ENCODE measurements at regions not wholly inside any gene's neighbourhood (a gene's known extent, or its start where the extent isn't known, plus 50 kb on each side); places are given as distances from the start of the nearest gene placed in this dataset.

DNA sequence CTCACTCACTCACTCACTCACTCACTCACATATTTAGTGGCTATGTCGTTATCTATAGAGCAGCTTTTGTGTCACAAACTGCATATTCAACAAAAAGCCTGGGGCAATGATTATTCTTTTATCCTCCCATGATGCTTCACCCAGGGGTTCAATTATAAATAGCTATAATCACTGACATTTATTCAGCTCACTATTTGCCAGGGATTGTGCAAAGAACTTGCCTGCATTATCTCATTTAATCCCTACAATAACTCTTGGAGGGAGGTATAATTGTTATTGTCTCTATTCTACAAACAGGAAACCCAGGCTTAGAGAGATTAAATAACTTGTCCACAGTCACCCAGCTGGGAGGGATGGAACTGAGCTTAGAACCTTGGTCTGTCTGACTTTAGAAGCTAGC is 298.0 kb upstream of the MSX2 start:
- FAIRE-seq = no peak
- intact Hi-C loops (cut with micrococcal nuclease; ENCODE audit: unreplicated experiment) = no loop called here
- Histone ChIP-seq H3K79me2 (ENCODE audit: control insufficient read depth, insufficient read depth, low read length) (no peaks in the 10 kb centered on the region), H3K4me3 (no peak overlapping the region), H3K4me1 (ENCODE audit: control insufficient read depth, insufficient read depth, low read length) (no peaks in the 10 kb centered on the region), H3K9ac (ENCODE audit: control insufficient read depth, insufficient read depth, low read length) (no peak overlapping the region), H3K36me3 (ENCODE audit: control insufficient read depth in 2 of 2, insufficient read depth in 2 of 2, low read length in 1 of 2) (no peaks in the 10 kb centered on the region), H3K27me3 (replicated peaks in 1 of 2; ENCODE audit: control insufficient read depth in 2 of 2, insufficient read depth in 2 of 2, low read length in 1 of 2) (peaks cover 0 to 5% of the 10 kb centered on the region in 2 experiments; a peak in 2 of 4 replicates), H2AFZ (ENCODE audit: control insufficient read depth, low read depth, low read length) (no peak overlapping the region), H3K9me3 (replicated peaks; ENCODE audit: control insufficient read depth, insufficient read depth, low read length) (no peaks in the 10 kb centered on the region; the same call in 2 of the 3 replicates), H3K4me2 (ENCODE audit: control insufficient read depth, insufficient read depth) (no peak overlapping the region), H3K27ac (ENCODE audit: control insufficient read depth, insufficient read depth) (no peak overlapping the region), H4K20me1 (ENCODE audit: control insufficient read depth, insufficient read depth) (no peaks in the 10 kb centered on the region)
- ChIA-PET POLR2A (no interaction called here), SMC1A (ENCODE audit: uncharacterized antibody, unreplicated experiment) (no interaction called here), RAD21 (ENCODE audit: unreplicated experiment) (no interaction called here), CTCF (no interaction called here)
- in situ Hi-C loops (cut with MboI) = no loop called here
- no TSS peak for BruUV-seq (replicated peaks)
- TF ChIP-seq SMAD1 (IDR thresholded peaks at IDR 0.05; ENCODE audit: low read depth, partially characterized antibody) = no peak
- TF ChIP-seq ZBTB33 (IDR thresholded peaks at IDR 0.05) = no peak
- TF ChIP-seq, protein P1, sequence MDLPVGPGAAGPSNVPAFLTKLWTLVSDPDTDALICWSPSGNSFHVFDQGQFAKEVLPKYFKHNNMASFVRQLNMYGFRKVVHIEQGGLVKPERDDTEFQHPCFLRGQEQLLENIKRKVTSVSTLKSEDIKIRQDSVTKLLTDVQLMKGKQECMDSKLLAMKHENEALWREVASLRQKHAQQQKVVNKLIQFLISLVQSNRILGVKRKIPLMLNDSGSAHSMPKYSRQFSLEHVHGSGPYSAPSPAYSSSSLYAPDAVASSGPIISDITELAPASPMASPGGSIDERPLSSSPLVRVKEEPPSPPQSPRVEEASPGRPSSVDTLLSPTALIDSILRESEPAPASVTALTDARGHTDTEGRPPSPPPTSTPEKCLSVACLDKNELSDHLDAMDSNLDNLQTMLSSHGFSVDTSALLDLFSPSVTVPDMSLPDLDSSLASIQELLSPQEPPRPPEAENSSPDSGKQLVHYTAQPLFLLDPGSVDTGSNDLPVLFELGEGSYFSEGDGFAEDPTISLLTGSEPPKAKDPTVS (IDR thresholded peaks at IDR 0.05; ENCODE audit: low read depth, low read length) = no peak
- no peak for TF ChIP-seq ZNF622 (IDR thresholded peaks at IDR 0.05)
- TF ChIP-seq CHD4 (IDR thresholded peaks at IDR 0.05) = no peak
- TF ChIP-seq, protein P2, sequence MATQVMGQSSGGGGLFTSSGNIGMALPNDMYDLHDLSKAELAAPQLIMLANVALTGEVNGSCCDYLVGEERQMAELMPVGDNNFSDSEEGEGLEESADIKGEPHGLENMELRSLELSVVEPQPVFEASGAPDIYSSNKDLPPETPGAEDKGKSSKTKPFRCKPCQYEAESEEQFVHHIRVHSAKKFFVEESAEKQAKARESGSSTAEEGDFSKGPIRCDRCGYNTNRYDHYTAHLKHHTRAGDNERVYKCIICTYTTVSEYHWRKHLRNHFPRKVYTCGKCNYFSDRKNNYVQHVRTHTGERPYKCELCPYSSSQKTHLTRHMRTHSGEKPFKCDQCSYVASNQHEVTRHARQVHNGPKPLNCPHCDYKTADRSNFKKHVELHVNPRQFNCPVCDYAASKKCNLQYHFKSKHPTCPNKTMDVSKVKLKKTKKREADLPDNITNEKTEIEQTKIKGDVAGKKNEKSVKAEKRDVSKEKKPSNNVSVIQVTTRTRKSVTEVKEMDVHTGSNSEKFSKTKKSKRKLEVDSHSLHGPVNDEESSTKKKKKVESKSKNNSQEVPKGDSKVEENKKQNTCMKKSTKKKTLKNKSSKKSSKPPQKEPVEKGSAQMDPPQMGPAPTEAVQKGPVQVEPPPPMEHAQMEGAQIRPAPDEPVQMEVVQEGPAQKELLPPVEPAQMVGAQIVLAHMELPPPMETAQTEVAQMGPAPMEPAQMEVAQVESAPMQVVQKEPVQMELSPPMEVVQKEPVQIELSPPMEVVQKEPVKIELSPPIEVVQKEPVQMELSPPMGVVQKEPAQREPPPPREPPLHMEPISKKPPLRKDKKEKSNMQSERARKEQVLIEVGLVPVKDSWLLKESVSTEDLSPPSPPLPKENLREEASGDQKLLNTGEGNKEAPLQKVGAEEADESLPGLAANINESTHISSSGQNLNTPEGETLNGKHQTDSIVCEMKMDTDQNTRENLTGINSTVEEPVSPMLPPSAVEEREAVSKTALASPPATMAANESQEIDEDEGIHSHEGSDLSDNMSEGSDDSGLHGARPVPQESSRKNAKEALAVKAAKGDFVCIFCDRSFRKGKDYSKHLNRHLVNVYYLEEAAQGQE (IDR thresholded peaks at IDR 0.05; ENCODE audit: low read depth, low read length) = no peak
- no peak for TF ChIP-seq MLLT1 (IDR thresholded peaks at IDR 0.05)
- no peak for TF ChIP-seq ZNF24 (IDR thresholded peaks at IDR 0.05)
- no peak for TF ChIP-seq HDAC2 (IDR thresholded peaks at IDR 0.05)
- no peak for TF ChIP-seq ESRRA (IDR thresholded peaks at IDR 0.05; ENCODE audit: low read length)
- no peak for TF ChIP-seq RB1 (IDR thresholded peaks at IDR 0.05; ENCODE audit: borderline replicate concordance)
- no peak for TF ChIP-seq BCLAF1 (IDR thresholded peaks at IDR 0.05)
- no peak for DNase-seq (ENCODE audit: low read depth, low spot score)
- 29% methylated on average over 1 of the region's 1 CpG for WGBS (ENCODE audit: insufficient coverage, insufficient replicate concordance, low lambda C conversion rate, missing lambda C conversion rate)
- no peak for ATAC-seq

Measured in GM12878 (cell line).